ENCODE measurements at regions not wholly inside any gene's neighbourhood (a gene's known extent, or its start where the extent isn't known, plus 50 kb on each side); places are given as distances from the start of the nearest gene placed in this dataset.
"Not testable (repeated sequence)": the region's sequence is repeated elsewhere in the genome, so short reads cannot be mapped to it uniquely, and the experiment has no call there.

DNA sequence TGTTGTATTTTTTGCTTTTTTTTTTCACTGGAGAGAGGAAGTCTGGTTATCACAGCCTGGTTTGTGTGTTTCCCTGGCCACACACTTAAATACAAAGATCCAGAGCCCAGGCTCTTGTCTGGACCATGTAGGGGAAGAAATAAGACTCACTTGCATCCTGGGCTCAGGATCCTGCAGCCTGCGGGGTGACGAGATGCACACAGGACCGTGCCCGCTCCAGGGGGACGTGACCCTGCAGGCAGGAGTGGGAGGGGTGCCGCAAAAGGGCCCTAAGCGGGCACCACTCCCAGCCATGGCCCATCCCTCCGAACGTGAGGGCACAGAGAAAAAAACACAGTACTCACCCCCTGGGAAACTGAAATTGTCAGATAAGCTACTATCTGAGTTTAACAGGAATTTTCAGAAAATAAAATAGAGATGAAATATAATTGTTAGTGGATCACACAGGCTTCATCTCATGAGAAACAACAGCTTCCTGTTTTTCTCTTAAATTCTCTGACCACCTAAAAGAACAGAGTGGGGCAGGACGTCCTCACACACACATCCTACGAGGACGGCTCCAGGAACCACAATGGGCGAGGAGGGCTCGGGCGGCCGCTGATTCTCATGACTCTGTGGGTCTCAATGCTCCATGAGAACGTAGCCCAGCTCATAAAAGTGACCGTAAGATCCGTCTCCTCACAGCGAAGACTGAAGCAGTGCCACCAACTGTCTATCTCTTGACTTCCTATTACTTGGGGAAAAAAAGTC, 142.6 kb upstream of the ALKAL2 start:
- no peak for DNase-seq (ENCODE audit: low spot score)

DNA sequence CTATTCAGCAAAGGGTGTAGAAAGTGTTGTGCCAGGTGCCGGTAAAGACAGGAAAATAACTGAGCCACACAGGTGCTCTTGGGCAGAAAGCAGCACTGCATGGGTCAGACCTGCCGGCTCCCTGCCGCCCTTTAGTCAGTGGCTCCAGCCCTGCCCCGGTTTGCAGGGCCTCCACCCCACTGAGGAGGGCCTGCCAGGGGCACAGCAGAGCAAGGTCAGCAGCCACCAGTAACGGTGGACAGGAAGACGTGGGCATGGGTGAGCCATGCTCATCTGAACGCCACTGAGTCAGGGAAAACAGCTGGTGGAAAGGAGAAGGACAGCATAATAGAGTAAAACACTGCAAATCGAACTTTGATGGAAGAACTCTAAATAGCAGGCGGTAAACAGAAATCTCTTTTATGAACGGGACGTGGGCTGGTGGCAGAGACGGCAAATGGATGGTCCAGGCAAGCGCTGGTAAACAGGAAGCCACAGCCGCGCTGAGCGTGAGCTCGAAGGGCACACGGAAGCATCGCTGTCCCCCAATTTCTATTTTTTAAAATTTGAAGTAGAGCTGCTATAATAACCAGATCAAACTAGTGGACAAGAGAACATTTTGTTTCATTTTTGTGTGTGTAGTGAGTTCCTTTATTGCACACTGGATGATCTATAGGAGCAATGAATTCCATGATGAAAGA, 141.8 kb upstream of the ALKAL2 start:
- DNase-seq (ENCODE audit: low spot score) = no peak

DNA sequence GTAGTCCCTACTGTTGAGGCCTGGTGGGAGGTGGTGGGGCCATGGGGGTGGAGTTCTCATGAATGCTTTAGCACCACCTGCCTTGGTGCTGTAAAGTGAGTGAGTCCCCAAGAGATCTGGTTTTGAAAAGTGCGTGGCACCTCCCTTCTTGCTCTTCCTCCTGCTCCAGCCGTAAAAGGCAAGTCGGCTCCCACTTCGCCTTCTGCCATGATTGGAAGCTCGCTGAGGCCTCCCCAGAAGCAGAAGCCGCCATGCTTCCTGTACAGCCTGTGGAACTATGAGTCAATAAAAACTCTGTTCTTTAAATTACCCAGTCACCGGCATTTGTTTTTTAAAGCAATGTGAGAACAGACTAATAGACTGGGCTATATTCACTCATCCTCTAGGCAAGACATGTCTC, 141.3 kb upstream of the ALKAL2 start:
- DNase-seq (ENCODE audit: low spot score) = no peak

DNA sequence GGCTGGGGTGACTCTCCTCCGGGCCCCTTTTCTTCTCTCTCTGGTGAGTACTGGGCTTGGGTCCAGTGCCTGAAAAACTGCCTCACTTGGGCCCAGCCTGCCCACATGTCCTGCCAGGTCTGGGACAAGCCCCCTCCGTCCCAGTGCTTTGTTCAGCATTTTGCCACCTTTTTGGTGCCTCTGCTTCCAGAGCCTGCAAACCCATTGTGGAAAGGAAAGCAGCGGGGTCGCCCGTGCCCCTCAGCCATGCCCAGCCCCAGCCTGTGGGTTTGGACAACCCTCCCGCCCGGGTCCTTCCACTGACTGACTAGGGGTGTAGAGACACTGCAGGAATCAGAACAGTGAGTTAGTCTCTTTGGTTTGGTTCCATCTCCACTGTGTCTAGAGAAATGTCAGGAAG, 140.7 kb upstream of the ALKAL2 start:
- DNase-seq (ENCODE audit: low spot score) = no peak

DNA sequence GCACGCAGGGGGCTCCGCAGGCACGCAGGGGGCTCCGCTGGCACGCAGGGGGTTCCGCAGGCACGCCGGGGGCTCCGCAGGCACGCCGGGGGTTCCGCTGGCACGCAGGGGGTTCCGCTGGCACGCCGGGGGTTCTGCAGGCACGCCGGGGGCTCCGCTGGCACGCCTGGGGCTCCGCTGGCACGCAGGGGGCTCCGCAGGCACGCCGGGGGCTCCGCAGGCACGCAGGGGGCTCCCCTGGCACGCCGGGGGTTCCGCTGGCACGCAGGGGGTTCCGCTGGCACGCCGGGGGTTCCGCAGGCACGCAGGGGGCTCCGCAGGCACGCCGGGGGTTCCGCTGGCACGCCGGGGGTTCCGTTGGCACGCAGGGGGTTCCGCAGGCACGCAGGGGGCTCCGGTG, 138.8 kb upstream of the ALKAL2 start:
- DNase-seq (ENCODE audit: low spot score) = not testable (repeated sequence)

DNA sequence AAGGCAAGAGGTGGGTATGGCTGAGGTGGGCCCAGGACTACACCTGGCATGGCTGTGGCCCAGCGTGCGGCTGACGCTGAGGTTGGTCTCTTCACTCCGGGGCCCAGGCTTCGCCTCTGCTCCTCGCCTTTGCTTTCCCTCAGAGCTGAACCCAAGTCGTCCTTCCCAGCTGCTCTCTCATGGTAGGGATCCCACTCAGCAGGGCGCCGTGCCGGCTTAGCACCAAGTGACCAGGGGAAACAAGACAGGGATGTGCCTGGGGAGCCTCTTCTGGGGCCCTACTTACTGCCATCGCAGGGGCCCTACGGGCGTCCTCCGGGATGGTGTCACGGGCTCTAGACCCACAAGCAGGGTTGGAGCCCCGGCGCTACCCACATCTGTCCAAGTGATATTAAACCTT, 138.1 kb upstream of the ALKAL2 start:
- DNase-seq (ENCODE audit: low spot score) = no peak

DNA sequence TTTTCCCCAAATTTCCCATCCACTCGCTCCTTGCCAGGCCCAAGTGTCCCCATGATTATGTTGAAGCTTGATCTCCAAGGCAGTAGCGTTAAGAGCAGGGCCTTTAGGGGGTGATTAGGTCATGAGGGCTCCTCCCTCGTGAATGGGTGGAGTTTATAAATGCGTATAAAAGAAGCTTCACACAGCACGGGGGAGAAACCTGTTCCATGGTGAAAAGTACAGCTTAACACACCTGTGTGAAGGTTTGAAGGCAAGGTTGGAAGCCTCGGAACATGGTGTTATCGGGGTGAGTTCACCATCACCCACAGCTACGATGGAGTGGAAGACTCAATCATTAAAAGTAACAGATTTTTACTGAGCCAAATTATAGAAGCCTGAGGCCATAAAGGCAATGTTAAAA, 137.4 kb upstream of the ALKAL2 start:
- no peak for DNase-seq (ENCODE audit: low spot score)

DNA sequence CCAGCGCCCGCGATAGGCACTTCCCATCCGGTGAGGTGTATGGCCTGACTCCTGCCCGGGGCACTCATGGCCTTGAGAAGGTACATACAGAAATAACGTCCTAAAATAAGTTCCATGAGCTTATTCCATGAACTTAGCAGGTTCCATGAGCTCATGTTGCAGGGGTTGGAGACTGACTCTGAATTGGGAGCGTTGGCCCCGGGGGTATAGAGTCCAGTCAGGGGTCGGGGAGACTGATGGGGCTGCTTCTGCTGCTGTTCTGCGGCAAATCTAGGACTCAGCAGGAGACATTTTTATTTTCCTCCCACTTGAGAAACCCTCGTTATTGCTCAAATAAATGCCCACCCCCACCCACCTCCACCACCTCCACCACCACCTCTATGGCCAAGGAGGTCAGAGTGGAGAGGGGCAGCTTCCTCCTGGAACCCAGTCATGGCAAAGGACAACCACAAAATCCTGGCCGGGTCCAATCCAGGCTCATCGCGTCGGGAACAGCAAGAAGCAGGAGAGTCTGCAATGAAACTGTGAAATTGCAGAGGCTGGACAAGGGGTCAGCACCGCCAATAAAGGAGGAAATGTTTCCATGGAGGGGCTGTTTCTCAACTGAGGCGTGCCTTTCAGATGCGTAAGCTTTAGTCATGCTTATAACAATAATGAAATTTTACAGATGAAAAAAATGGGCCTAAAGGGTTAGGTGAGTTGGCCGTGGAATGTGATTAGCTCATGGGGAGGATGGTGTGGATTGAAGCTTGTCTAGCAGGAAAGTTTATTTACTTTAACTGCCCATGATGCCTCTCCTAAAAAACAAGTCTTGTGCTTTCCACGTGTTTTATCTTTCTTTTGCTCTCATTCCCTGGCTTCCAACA, 136.6 kb upstream of the ALKAL2 start:
- no peak for DNase-seq (ENCODE audit: low spot score)

DNA sequence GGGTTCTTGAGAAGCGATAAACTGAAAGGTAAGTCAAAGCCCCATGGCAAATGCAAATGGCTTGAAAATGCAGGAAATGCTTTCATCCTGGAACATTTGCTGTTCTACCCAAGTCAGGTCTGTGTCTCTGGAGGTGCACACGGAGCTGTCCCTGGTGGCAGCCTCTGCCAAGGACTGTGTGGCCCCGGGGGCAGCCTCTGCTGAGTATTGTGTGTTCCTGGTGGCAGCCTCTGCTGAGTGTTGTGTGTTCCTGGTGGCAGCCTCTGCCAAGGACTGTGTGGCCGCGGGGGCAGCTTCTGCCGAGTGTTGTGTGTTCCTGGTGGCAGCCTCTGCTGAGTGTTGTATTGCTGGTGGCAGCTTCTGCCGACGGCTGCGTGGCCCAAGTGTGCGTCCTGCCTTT, 135.6 kb upstream of the ALKAL2 start:
- DNase-seq (ENCODE audit: low spot score) = no peak

DNA sequence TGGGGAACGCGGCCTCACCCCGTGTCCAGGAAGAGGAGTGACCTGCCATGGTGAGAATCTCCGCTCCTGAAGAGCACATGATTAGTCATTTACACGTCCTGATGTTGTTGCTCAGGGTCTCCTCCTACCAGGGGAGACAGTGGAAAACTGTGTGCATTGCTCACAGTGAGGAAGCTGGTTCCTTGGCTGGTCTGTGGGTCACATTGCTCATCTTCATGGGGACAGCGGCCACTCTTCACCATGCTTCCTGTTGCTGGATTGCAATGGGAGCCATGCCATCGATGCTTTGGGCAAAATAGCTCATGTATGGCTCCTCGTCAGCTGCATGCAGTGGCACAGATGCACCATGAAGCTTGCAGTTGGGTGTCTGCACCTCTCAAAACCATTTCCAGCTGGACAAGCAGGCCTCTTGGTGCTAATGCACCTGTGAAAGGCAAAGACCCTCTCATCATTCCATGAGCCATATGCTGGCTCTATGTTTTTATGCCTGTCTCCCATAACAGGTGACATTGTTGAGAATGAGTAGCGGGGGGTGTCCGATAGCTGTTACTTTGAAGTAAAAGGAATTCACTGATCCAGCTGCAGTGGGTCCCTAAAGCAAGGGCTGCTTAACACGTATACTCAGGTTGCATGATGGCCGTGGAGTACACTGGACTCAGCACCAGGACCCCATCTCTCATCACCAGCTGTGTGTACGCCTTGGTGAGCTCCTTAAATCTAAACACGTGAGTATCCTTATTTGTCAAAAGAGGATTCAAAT, 135.0 kb upstream of the ALKAL2 start:
- no peak for DNase-seq (ENCODE audit: low spot score)

DNA sequence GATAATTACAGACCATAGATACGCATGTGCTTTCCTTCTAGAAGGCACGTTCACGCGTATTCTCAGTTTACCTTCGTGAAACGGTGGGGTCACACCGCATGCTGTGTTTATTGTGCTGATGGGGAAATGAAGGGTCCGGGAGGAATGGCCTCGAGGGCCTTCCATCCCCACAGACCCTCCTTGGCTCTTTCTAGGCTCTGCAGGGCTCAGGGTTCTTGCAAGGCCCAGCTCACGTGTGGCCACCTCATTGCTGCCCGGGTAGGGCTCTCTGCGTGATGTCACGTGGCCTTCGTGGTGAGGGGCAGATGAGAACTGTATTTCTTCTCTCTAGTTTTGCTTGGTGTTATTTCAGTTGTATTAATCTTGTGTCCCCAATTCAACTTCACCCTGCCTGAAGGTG, 133.5 kb upstream of the ALKAL2 start:
- DNase-seq (ENCODE audit: low spot score) = no peak

DNA sequence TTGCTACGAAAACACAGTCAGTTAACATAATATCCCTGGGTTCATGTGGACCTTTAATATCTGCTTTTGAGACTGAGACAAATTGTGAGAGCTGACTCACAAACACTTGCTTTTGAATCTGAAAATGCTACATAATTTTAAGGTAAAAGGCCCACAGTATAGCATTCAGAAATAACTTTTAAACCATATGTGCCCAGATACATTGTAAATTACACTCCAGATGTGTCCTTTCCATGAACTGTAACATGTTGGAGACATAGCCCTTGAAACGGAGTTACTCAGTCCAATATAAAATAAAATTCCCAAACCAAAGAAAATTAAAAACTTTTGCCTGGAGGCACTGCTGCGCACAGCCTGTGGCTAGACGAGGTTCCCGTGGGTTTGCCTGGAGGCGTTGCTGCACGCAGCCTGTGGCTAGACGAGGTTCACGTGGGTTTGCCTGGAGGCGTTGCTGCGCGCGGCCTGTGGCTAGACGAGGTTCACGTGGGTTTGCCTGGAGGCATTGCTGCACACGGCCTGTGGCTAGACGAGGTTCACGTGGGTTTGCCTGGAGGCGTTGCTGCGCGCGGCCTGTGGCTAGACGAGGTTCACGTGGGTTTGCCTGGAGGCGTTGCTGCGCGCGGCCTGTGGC, 131.9 kb upstream of the ALKAL2 start:
- DNase-seq (ENCODE audit: low spot score) = no peak

DNA sequence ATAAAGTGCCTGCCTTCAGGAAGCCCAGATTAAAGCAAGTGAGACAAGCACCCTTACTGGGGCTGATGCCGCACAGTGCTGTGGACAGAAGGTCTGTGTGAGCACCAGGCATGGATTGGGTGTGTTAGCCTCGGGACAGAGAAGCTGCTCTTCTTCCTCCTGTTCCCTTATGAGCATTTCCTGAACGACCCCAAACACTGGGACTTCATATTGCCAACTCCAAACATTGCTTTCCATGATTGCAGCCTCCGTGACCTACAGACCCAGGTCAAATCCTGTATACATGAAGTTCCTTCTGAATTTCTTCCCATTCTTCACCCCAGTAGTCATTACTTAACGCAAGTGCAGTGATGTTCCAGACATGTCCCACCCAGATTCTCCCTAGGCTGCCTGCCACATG, 129.8 kb upstream of the ALKAL2 start:
- no peak for DNase-seq (ENCODE audit: low spot score)

DNA sequence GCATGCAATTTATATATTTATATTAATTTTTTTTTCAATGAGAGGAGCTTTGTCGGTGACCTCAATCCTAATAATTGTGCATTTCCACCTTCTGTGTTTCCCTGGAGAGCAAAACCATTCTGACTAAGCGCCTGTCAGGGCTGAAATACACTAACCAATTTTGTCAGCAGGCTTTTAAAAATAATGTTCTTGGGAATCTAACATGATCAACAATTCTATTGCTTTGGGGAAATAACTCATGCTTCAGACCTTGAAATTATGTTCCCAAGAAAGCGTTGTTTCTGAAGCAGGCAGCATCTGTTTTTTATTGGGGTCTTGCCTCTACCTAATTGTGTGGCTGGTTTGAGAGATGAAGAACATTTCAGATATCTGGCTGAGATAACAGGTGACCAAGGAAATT, 129.1 kb upstream of the ALKAL2 start:
- DNase-seq (ENCODE audit: low spot score) = no peak

DNA sequence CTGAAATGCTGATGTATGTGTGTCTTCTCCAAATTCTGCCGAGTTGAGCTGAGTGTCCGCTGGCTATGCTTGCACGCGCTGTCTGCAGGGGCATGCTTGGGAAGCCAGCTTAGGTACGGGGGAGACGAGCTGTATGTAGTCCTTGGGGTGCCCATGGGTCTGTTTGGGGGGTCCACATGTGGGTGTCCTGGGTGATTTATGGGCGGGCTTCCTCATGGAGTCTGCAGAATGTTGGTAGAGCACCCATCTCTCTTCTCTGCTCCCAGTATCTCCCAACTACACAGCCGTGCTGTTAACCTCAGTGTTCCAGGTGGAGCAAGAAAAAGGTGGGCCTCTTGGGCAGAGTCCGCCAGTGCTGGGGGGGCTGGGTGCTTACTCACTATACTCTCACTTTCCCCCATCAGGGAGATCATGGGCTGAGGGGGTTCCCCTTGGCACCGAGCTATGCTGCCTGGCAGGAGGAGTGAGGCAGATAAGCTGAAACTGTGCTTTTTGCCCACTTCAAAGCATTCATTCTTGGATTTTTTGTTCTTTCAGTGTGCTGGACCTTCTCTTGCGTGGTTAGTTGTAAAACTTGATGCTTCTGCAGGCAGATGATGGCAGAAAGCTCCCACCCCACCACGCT, 128.2 kb upstream of the ALKAL2 start:
- DNase-seq (ENCODE audit: low spot score) = no peak

DNA sequence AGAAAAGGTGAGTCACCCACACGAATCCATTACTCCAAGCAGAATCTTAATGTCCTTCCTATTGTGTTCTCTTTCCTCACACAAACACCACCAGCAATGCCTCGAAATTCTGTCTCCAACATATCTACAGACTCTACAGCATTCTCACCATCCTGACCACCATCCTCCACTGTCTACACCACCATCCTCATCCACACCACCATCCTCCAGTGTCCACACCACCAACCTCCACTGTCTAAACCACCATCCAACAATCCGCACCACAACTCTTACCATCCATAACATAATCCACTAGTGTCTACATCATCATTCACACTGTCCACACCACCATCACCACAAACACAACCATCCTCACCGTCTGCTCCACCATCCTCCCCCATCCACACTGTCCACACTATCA, 121.6 kb upstream of the ALKAL2 start:
- DNase-seq (ENCODE audit: low spot score) = no peak

DNA sequence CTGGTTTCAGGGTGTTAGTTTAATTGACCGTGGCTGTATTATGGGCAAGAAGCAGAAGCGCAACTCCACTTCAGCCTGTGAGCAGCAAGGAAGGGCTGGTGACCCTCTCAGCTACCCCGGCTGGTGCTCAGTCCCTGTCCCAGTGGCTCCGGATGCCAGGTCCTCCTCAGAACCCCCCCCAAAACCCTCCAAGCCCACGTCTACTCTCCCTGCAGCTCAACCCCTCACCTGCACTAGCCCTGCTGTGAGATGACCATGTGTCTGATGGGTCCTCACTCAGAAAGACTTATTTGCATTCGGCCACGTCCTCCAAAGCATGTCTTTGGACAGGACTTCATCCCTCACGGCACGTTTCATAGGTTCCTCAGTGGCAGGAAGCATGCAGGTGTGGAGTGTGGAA, 119.7 kb upstream of the ALKAL2 start:
- DNase-seq (ENCODE audit: low spot score) = no peak

DNA sequence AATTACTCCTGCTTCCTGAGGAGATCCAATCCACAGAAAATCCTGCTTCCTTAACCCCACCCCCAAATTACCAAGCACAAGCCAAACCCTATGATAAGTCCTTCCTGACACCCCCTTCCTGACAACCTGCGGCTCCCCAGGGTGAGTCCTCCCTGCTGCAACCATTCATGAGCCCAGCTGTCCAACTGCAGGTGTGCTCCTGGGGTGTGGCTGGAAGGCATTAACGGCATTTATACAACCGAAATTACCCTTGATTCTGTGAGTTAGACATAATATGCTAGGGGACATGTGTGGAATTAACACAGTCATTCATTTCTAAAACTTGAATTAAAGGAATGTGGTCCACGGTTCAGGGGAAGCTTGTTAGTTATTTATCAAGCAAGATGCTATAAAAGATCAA, 119.0 kb upstream of the ALKAL2 start:
- DNase-seq (ENCODE audit: low spot score) = no peak

DNA sequence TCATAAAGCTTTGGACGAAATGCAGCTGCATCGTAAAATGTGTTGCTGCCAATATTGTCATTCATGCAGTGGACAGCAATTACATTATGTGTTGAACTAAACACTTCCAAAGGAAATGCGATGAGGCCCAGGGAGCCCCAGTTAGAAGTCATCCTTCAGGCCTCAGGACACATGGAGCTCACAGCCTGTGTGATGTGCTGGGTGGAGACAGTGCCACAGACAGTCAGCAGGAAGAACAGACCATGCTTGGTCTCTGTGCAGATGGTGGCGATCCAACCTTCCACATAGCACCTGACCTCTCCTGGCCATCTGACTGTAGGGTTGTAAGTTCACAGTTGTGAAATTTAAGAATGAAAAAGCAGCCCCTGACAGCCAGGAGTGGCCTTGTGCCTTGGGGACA, 118.3 kb upstream of the ALKAL2 start:
- DNase-seq (ENCODE audit: low spot score) = no peak

DNA sequence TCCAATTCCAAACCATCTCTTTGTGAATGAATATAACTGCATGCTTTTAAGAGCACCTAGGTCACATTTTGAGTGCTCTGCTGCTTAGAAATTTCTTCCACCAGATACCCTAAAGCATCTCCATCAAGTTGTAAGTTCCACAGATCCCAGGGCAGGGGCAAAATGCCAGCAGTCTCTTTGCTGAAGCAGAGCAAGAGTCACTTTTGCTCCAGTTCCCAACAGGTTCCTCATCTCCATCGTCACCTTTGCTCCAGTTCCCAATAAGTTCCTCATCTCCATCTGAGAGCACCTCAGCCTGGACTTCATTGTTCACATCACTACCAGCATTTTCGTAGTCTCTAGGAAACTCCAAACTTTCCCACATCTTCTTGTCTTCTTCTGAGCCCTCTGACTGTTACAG, 116.7 kb upstream of the ALKAL2 start:
- DNase-seq (ENCODE audit: low spot score) = no peak

DNA sequence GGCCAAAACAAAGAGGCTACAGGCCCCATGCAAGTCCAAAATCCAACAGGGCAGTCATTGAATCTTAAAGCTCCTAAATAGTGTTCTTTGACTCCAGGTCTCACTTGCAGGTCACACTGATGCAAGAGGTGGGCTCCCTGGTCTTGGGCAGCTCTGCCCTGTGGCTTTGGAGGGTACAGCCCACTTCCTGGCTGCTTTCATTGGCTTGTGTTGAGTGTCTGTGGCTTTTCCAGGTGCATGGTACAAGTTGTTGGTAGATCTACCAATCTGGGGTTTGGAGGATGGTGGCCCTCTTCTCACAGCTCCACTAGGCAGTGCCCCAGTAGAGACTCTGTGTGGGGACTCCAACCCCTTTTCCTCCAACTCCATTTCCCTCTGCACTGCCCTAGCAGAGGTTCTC, 115.8 kb upstream of the ALKAL2 start:
- DNase-seq (ENCODE audit: low spot score) = no peak
